ENCODE measurements at regions not wholly inside any gene's neighbourhood (a gene's known extent, or its start where the extent isn't known, plus 50 kb on each side); places are given as distances from the start of the nearest gene placed in this dataset.

DNA sequence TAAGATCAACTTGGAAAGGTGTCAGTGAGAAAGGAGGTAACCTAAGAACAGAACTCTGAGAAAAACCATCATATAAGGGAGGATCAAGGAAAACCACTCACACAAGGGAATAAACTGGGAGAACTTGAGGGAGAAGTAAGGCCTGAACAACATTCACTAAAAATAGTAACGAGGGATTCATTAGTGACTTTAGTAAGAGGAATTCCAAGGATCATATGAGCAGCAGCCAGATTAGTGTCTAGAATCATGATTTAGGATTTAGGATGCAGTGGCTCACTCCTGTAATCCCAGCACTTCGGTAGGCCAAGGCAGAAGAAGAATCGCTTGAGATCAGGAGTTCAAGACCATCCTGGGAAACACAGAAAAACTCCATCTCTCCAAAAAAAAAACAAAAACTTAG lies 376.5 kb upstream of the MARCKS start:
- POLR2A ChIA-PET, result no interaction called here
- H2AFZ ChIP-seq (ENCODE audit: low read depth, low read length, poor library complexity, severe bottlenecking), result no peak overlapping the region
- no peaks in the 10 kb centered on the region for H3K9me2 ChIP-seq (ENCODE audit: insufficient read depth)
- H3K9ac ChIP-seq (ENCODE audit: low read length), result no peak overlapping the region
- no peaks in the 10 kb centered on the region for H3K4me1 ChIP-seq (ENCODE audit: control insufficient read depth in 1 of 2, insufficient read depth in 2 of 2, low read length in 2 of 2)
- no peak overlapping the region for H3K4me3 ChIP-seq (replicated peaks in 1 of 2; ENCODE audit: low read depth in 1 of 2, low read length in 2 of 2)
- intact Hi-C loops (cut with micrococcal nuclease), result no loop called here
- no peaks in the 10 kb centered on the region for H3K79me2 ChIP-seq (ENCODE audit: insufficient read depth, low read length)
- no peaks in the 10 kb centered on the region for H3K27me3 ChIP-seq (ENCODE audit: insufficient read depth, low read length)
- no peaks in the 10 kb centered on the region for H3K36me3 ChIP-seq (ENCODE audit: control insufficient read depth in 1 of 2, insufficient read depth in 2 of 2, low read length in 2 of 2)
- BruUV-seq (replicated peaks), result no TSS peak
- no peak overlapping the region for H3K27ac ChIP-seq (ENCODE audit: low read depth, low read length)
- RAD21 ChIA-PET (ENCODE audit: low non-redundant PET in 1 of 2, low total read pairs in 2 of 2, uncharacterized antibody in 2 of 2, unreplicated experiment in 2 of 2), result no interaction called here
- H3K4me2 ChIP-seq (ENCODE audit: low read length), result no peak overlapping the region
- no peak for DNase-seq (ENCODE audit: low read depth, low spot score)
- no peaks in the 10 kb centered on the region for H3K9me3 ChIP-seq (ENCODE audit: control insufficient read depth in 1 of 2, insufficient read depth in 1 of 2, low read depth in 1 of 2, low read length in 2 of 2)
- TF ChIP-seq ZBTB33 (IDR thresholded peaks at IDR 0.05; ENCODE audit: extremely low read depth, insufficient replicate concordance, low read length) (no peak), POLR2A (IDR thresholded peaks at IDR 0.05; ENCODE audit: borderline replicate concordance, extremely low read depth, insufficient read depth, insufficient read length) (no peak), CTCF (IDR thresholded peaks at IDR 0.05 in 2 of 3, conservative IDR thresholded peaks at IDR 0.05 in 1 of 3; ENCODE audit: borderline replicate concordance in 1 of 3, insufficient read depth in 1 of 3, low read depth in 2 of 3, low read length in 2 of 3) (no peak), FOSL1 (IDR thresholded peaks at IDR 0.05; ENCODE audit: low read depth) (no peak), SRF (IDR thresholded peaks at IDR 0.05; ENCODE audit: low read depth) (no peak), ZFX (IDR thresholded peaks at IDR 0.05) (no peak), CEBPB (IDR thresholded peaks at IDR 0.05; ENCODE audit: low read depth) (no peak), JUND (IDR thresholded peaks at IDR 0.05) (no peak), SIN3A (IDR thresholded peaks at IDR 0.05; ENCODE audit: low read depth) (no peak), EGR1 (IDR thresholded peaks at IDR 0.05; ENCODE audit: low read depth) (no peak), YY1 (IDR thresholded peaks at IDR 0.05; ENCODE audit: extremely low read depth, insufficient replicate concordance, low read depth, low read length) (no peak), SP1 (IDR thresholded peaks at IDR 0.05; ENCODE audit: low read depth) (no peak), ELF1 (IDR thresholded peaks at IDR 0.05; ENCODE audit: borderline replicate concordance, low read depth) (no peak), POLR2AphosphoS5 (IDR thresholded peaks at IDR 0.05; ENCODE audit: low read depth, low read length) (no peak), TCF7L2 (IDR thresholded peaks at IDR 0.05; ENCODE audit: borderline replicate concordance, extremely low read depth, insufficient read depth, insufficient read length) (no peak), RAD21 (IDR thresholded peaks at IDR 0.05; ENCODE audit: low read depth) (no peak), EZH2phosphoT487 (IDR thresholded peaks at IDR 0.05; ENCODE audit: borderline replicate concordance) (no peak)
- TF ChIP-seq, protein P1, sequence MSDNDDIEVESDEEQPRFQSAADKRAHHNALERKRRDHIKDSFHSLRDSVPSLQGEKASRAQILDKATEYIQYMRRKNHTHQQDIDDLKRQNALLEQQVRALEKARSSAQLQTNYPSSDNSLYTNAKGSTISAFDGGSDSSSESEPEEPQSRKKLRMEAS (IDR thresholded peaks at IDR 0.05), result no peak
- TF ChIP-seq, protein P2, sequence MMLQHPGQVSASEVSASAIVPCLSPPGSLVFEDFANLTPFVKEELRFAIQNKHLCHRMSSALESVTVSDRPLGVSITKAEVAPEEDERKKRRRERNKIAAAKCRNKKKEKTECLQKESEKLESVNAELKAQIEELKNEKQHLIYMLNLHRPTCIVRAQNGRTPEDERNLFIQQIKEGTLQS (IDR thresholded peaks at IDR 0.05), result no peak
- TF ChIP-seq, protein P3, sequence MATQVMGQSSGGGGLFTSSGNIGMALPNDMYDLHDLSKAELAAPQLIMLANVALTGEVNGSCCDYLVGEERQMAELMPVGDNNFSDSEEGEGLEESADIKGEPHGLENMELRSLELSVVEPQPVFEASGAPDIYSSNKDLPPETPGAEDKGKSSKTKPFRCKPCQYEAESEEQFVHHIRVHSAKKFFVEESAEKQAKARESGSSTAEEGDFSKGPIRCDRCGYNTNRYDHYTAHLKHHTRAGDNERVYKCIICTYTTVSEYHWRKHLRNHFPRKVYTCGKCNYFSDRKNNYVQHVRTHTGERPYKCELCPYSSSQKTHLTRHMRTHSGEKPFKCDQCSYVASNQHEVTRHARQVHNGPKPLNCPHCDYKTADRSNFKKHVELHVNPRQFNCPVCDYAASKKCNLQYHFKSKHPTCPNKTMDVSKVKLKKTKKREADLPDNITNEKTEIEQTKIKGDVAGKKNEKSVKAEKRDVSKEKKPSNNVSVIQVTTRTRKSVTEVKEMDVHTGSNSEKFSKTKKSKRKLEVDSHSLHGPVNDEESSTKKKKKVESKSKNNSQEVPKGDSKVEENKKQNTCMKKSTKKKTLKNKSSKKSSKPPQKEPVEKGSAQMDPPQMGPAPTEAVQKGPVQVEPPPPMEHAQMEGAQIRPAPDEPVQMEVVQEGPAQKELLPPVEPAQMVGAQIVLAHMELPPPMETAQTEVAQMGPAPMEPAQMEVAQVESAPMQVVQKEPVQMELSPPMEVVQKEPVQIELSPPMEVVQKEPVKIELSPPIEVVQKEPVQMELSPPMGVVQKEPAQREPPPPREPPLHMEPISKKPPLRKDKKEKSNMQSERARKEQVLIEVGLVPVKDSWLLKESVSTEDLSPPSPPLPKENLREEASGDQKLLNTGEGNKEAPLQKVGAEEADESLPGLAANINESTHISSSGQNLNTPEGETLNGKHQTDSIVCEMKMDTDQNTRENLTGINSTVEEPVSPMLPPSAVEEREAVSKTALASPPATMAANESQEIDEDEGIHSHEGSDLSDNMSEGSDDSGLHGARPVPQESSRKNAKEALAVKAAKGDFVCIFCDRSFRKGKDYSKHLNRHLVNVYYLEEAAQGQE (IDR thresholded peaks at IDR 0.05; ENCODE audit: low read depth), result no peak
- CTCF ChIA-PET, result no interaction called here
- ATAC-seq, result no peak
- no peaks in the 10 kb centered on the region for H4K20me1 ChIP-seq (ENCODE audit: insufficient read depth)
